H1 (cell line): ENCODE measurements at regions not wholly inside any gene's neighbourhood (a gene's known extent, or its start where the extent isn't known, plus 50 kb on each side); places are given as distances from the start of the nearest gene placed in this dataset.

Source experiments
- CTCF ChIA-PET: fragments of 300-600 bp; sonication (Branson Sonifier 250); formaldehyde crosslinking; loops from one replicate; lab custom pipeline; 2021; ENCODE audit not compliant: partially characterized antibody; lab: Charles Lee
- POLR2A ChIA-PET: fragments of 300-600 bp; sonication (Branson Sonifier 250); formaldehyde crosslinking; loops from one replicate; lab custom pipeline; 2021; ENCODE audit warnings: inconsistent platforms; ENCODE audit not compliant: partially characterized antibody; lab: Charles Lee
- DNase-seq, 2 experiments: peaks; one replicate each; pipeline versions ENCODE4 v3.0.0 to v3.0.0-alpha.2; 2010 to 2022; ENCODE audit warnings: low spot score in 2 of 2, low read depth in 1 of 2, mixed read lengths in 1 of 2
- FAIRE-seq: peaks from 2 replicates; lab custom pipeline; 2011; peaks lifted over from hg19 to GRCh38; lab: Jason Lieb, UNC
- H2AFZ ChIP-seq: 2 replicates; pipeline ENCODE4 v1.8.1; 2012; ENCODE audit warnings: low read length, inconsistent platforms
- H2AK5ac ChIP-seq: 2 replicates; pipeline ENCODE4 v1.6.1; 2013; ENCODE audit warnings: low read depth, low read length
- H2BK120ac ChIP-seq: replicated peaks from 2 replicates; pipeline ENCODE3; 2013; ENCODE audit warnings: low read depth, low read length, inconsistent platforms
- H2BK12ac ChIP-seq: 2 replicates; pipeline ENCODE4 v1.6.1; 2013; ENCODE audit warnings: low read depth, low read length
- H2BK15ac ChIP-seq: 2 replicates; pipeline ENCODE4 v1.6.1; 2013; ENCODE audit warnings: low read length
- H2BK20ac ChIP-seq: 2 replicates; pipeline ENCODE4 v1.6.1; 2013; ENCODE audit warnings: low read length
- H2BK5ac ChIP-seq: 2 replicates; pipeline ENCODE4 v1.6.1; 2013; ENCODE audit warnings: low read depth, low read length
- H3K14ac ChIP-seq: 2 replicates; pipeline ENCODE4 v1.6.1; 2013; ENCODE audit warnings: inconsistent platforms; ENCODE audit not compliant: insufficient read length
- H3K18ac ChIP-seq: 2 replicates; pipeline ENCODE4 v1.6.1; 2013; ENCODE audit warnings: low read length; ENCODE audit errors: extremely low read depth
- H3K23ac ChIP-seq: 2 replicates; pipeline ENCODE4 v1.6.1; 2013; ENCODE audit warnings: inconsistent platforms; ENCODE audit not compliant: insufficient read length
- H3K23me2 ChIP-seq: 2 replicates; pipeline ENCODE4 v1.6.1; 2013; ENCODE audit warnings: low read depth, low read length
- H3K27ac ChIP-seq: 2 replicates; pipeline ENCODE4 v1.6.1; 2011; ENCODE audit warnings: low read depth, low read length, inconsistent platforms
- H3K27me3 ChIP-seq, 4 experiments: replicated peaks in 1 of 4; 1 replicate in 1 of 4; 2 replicates in 3 of 4; pipeline versions ENCODE4 v1.6.1 to v1.8.1; 2011 to 2013; ENCODE audit warnings: low read length in 3 of 4, mild to moderate bottlenecking in 3 of 4, inconsistent platforms in 2 of 4, mixed read lengths in 2 of 4, moderate library complexity in 1 of 4; ENCODE audit not compliant: control insufficient read depth in 3 of 4, insufficient read depth in 3 of 4; ENCODE audit errors: extremely low read depth in 1 of 4
- H3K36me3 ChIP-seq, 4 experiments: 2 replicates each; pipeline versions ENCODE4 v1.6.1 to v1.8.1; 2011 to 2013; ENCODE audit warnings: mild to moderate bottlenecking in 4 of 4, low read length in 3 of 4, moderate library complexity in 2 of 4, control low read depth in 1 of 4, inconsistent platforms in 1 of 4; ENCODE audit not compliant: insufficient read depth in 4 of 4, control insufficient read depth in 2 of 4
- H3K4ac ChIP-seq: replicated peaks from 2 replicates; pipeline ENCODE3; 2013; ENCODE audit warnings: low read length, low read depth, mixed read lengths, inconsistent platforms; ENCODE audit not compliant: insufficient read length
- H3K4me1 ChIP-seq, 4 experiments: replicated peaks in 1 of 4; 1 replicate in 1 of 4; 2 replicates in 3 of 4; pipeline versions ENCODE4 v1.6.1 to v1.8.1; 2011 to 2013; ENCODE audit warnings: low read length in 3 of 4, inconsistent platforms in 2 of 4, mixed read lengths in 1 of 4; ENCODE audit not compliant: insufficient read depth in 4 of 4, control insufficient read depth in 3 of 4
- H3K4me2 ChIP-seq, 2 experiments: 2 replicates each; pipeline versions ENCODE4 v1.6.1 to v1.8.1; 2011 to 2013; ENCODE audit warnings: low read depth in 2 of 2, low read length in 2 of 2, control low read depth in 1 of 2, inconsistent platforms in 1 of 2, mild to moderate bottlenecking in 1 of 2; ENCODE audit not compliant: insufficient read depth in 1 of 2
- H3K4me3 ChIP-seq, 4 experiments: fragments of 200-600, 300-600 bp in 1 of 4; sonication (generic), shearing (Covaris generic), sonication (Bioruptor Twin) in 1 of 4; 2 replicates each; pipeline versions ENCODE4 v1.5.1 to v1.8.1; 2011 to 2016; ENCODE audit warnings: low read length in 4 of 4, low read depth in 3 of 4, control low read depth in 2 of 4, inconsistent platforms in 2 of 4, mild to moderate bottlenecking in 2 of 4, mixed read lengths in 1 of 4, moderate library complexity in 1 of 4; ENCODE audit not compliant: insufficient read depth in 2 of 4; ENCODE audit errors: extremely low read depth in 1 of 4
- H3K56ac ChIP-seq: replicated peaks from 2 replicates; pipeline ENCODE3; 2013; ENCODE audit warnings: low read depth, mild to moderate bottlenecking, mixed read lengths, low read length, inconsistent platforms; ENCODE audit not compliant: insufficient read length
- H3K79me1 ChIP-seq: 2 replicates; pipeline ENCODE4 v1.6.1; 2013; ENCODE audit warnings: low read depth, low read length, control low read depth
- H3K79me2 ChIP-seq, 2 experiments: 2 replicates each; pipeline versions ENCODE4 v1.6.1 to v1.8.1; 2012 to 2013; ENCODE audit warnings: low read length in 2 of 2, mild to moderate bottlenecking in 2 of 2, inconsistent platforms in 1 of 2; ENCODE audit not compliant: insufficient read depth in 2 of 2, control insufficient read depth in 1 of 2
- H3K9ac ChIP-seq, 4 experiments: replicated peaks in 1 of 4; 1 replicate in 1 of 4; 2 replicates in 3 of 4; pipeline versions ENCODE4 v1.6.1 to v1.8.1; 2011 to 2013; ENCODE audit warnings: low read depth in 3 of 4, low read length in 3 of 4, control low read depth in 2 of 4, mild to moderate bottlenecking in 2 of 4, moderate library complexity in 2 of 4, inconsistent platforms in 1 of 4; ENCODE audit errors: extremely low read depth in 1 of 4
- H3K9me3 ChIP-seq, 2 experiments: 2 replicates each; pipeline versions ENCODE4 v1.6.1 to v1.8.1; 2012 to 2013; ENCODE audit warnings: mild to moderate bottlenecking in 2 of 2, moderate library complexity in 2 of 2, control low read depth in 1 of 2, inconsistent platforms in 1 of 2, low read depth in 1 of 2, low read length in 1 of 2, mixed read lengths in 1 of 2; ENCODE audit not compliant: insufficient read depth in 2 of 2
- H4K20me1 ChIP-seq, 2 experiments: replicated peaks in 1 of 2; 2 replicates each; pipeline versions ENCODE3 to v1.8.1; 2011 to 2013; ENCODE audit warnings: inconsistent platforms in 2 of 2, low read length in 2 of 2, mild to moderate bottlenecking in 1 of 2; ENCODE audit not compliant: insufficient read depth in 2 of 2, control insufficient read depth in 1 of 2
- H4K5ac ChIP-seq: 2 replicates; pipeline ENCODE4 v1.6.1; 2013; ENCODE audit warnings: low read length, low read depth, mixed read lengths, inconsistent platforms; ENCODE audit not compliant: insufficient read length
- H4K8ac ChIP-seq: 2 replicates; pipeline ENCODE4 v1.8.0; 2013; ENCODE audit warnings: mild to moderate bottlenecking, moderate library complexity, low read length, inconsistent platforms; ENCODE audit not compliant: insufficient read depth; ENCODE audit errors: extremely low read depth
- H4K91ac ChIP-seq: replicated peaks from 2 replicates; pipeline ENCODE3; 2013; ENCODE audit warnings: low read length, mixed read lengths, inconsistent platforms; ENCODE audit not compliant: insufficient read length
- FOSL1 ChIP-seq: IDR thresholded peaks from 2 replicates; pipeline ENCODE4 v1.6.1; 2011; ENCODE audit warnings: mild to moderate bottlenecking, low read depth, low read length, moderate library complexity; ENCODE audit not compliant: insufficient read depth
- WGBS, 2 experiments: shearing (Covaris generic) in 1 of 2; methylation state at CpG; one replicate each; pipeline versions ENCODE4 v1.1.6 to v1.1.7; 2013 to 2015; ENCODE audit warnings: low lambda C conversion rate in 2 of 2, mixed read lengths in 2 of 2, inconsistent platforms in 1 of 2, low coverage in 1 of 2, missing lambda C conversion rate in 1 of 2; ENCODE audit not compliant: insufficient replicate concordance in 2 of 2, insufficient coverage in 1 of 2, insufficient read length in 1 of 2; ENCODE audit errors: extremely low coverage in 1 of 2, missing lambda C conversion rate in 1 of 2; 5-methylcytosine and 5-hydroxymethylcytosine counted together

GRCh38 chr22:49642741-49643140, 184.9 kb downstream of the BRD1 start:
- Histone ChIP-seq H2AFZ (no peak overlapping the region), H3K23me2 (peaks cover 9% of the 10 kb centered on the region; the same call in 1 of the 2 replicates), H3K36me3 (no peaks in the 10 kb centered on the region), H2BK20ac (no peak overlapping the region), H4K20me1 (peaks cover 0 to 3% of the 10 kb centered on the region in 2 experiments), H3K4me2 (no peak overlapping the region), H2AK5ac (no peak overlapping the region), H3K4me1 (peaks cover 0 to 2% (median 0%) of the 10 kb centered on the region in 4 experiments; a peak in 1 of 7 replicates), H4K91ac (no peak overlapping the region), H2BK15ac (no peak overlapping the region), H3K9me3 (no peaks in the 10 kb centered on the region), H3K56ac (no peak overlapping the region), H2BK5ac (no peak overlapping the region), H3K27ac (no peak overlapping the region), H3K14ac (no peak overlapping the region), H3K9ac (no peak overlapping the region), H3K27me3 (no peaks in the 10 kb centered on the region), H2BK120ac (no peak overlapping the region), H4K8ac (no peak overlapping the region), H3K23ac (no peak overlapping the region), H3K79me1 (no peaks in the 10 kb centered on the region; the same call in 1 of the 2 replicates), H4K5ac (no peak overlapping the region), H3K18ac (no peak overlapping the region), H3K4ac (no peak overlapping the region), H3K79me2 (no peaks in the 10 kb centered on the region), H3K4me3 (no peak overlapping the region), H2BK12ac (no peak overlapping the region)
- no peak for FAIRE-seq
- TF ChIP-seq FOSL1: no peak
- CTCF ChIA-PET: interaction anchor here (0.6 to 1.8 kb wide), 5 partner anchors 57 to 1000 kb away, joined by 3 to 4 read pairs (median 3); no protein-coding TSS in a partner anchor
- DNase-seq: no peak
- POLR2A ChIA-PET: no interaction called here
- 91% methylated on average over 8 of the region's 8 CpGs; no CpG with 5 or more reads in 1 of the 2 experiments for WGBS, 2 experiments
